Ovary (tissue), 3 donors: ENCODE measurements at regions not wholly inside any gene's neighbourhood (a gene's known extent, or its start where the extent isn't known, plus 50 kb on each side); places are given as distances from the start of the nearest gene placed in this dataset.

Experiments
- EP300 ChIP-seq: sonication (generic); formaldehyde crosslinking; IDR thresholded peaks from one replicate; pipeline ENCODE4 v1.6.1; 2017; ENCODE audit warnings: antibody characterized with exemption
- POLR2A ChIP-seq: fragments of 450-650 bp; IDR thresholded peaks from one replicate; pipeline ENCODE4 v1.6.1; 2017; ENCODE audit warnings: antibody characterized with exemption, mild to moderate bottlenecking, moderate library complexity
- TF ChIP-seq, protein P1 (sequence below), 3 donors: fragments of 450-650 bp in 2 of 3; fragments of 200-600 bp in 1 of 3; IDR thresholded peaks; one replicate each; pipeline versions ENCODE4 v1.5.1 to v1.8.0; 2016 to 2022; ENCODE audit warnings: antibody characterized with exemption in 3 of 3, mild to moderate bottlenecking in 1 of 3
- donor health status: DM: no; HTN: no; CAD: no.

DNA sequence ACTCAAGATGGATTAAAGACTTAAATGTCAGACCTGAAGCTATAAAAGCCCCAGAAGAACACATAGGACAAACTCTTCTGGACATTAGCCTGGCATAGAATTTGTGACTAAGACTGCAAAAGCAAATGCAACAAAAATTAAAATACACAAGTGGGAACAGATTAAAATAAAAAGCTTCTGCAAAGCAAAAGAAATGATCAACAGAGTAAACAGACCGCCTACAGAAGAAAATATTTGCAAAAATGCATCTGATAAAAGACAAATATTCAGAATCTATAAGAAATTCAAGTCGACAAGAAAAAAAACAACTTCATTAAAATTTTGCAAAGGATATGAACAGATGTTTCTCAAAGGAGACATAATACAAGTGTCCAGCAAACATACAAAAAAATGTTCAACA, 537.8 kb downstream of the SLITRK1 start:
- TF ChIP-seq, protein P1, sequence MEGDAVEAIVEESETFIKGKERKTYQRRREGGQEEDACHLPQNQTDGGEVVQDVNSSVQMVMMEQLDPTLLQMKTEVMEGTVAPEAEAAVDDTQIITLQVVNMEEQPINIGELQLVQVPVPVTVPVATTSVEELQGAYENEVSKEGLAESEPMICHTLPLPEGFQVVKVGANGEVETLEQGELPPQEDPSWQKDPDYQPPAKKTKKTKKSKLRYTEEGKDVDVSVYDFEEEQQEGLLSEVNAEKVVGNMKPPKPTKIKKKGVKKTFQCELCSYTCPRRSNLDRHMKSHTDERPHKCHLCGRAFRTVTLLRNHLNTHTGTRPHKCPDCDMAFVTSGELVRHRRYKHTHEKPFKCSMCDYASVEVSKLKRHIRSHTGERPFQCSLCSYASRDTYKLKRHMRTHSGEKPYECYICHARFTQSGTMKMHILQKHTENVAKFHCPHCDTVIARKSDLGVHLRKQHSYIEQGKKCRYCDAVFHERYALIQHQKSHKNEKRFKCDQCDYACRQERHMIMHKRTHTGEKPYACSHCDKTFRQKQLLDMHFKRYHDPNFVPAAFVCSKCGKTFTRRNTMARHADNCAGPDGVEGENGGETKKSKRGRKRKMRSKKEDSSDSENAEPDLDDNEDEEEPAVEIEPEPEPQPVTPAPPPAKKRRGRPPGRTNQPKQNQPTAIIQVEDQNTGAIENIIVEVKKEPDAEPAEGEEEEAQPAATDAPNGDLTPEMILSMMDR (IDR thresholded peaks at IDR 0.05): no peak
- TF ChIP-seq POLR2A (no peak), EP300 (no peak)
